ENCODE measurements at regions not wholly inside any gene's neighbourhood (a gene's known extent, or its start where the extent isn't known, plus 50 kb on each side); places are given as distances from the start of the nearest gene placed in this dataset.

GRCh38 chr4:93888308-93888707 lies 59.8 kb downstream of the ATOH1 start:
- FAIRE-seq, result no peak
- DNase-seq (ENCODE audit: insufficient read length, low spot score), result no peak
- TF ChIP-seq, protein P1, sequence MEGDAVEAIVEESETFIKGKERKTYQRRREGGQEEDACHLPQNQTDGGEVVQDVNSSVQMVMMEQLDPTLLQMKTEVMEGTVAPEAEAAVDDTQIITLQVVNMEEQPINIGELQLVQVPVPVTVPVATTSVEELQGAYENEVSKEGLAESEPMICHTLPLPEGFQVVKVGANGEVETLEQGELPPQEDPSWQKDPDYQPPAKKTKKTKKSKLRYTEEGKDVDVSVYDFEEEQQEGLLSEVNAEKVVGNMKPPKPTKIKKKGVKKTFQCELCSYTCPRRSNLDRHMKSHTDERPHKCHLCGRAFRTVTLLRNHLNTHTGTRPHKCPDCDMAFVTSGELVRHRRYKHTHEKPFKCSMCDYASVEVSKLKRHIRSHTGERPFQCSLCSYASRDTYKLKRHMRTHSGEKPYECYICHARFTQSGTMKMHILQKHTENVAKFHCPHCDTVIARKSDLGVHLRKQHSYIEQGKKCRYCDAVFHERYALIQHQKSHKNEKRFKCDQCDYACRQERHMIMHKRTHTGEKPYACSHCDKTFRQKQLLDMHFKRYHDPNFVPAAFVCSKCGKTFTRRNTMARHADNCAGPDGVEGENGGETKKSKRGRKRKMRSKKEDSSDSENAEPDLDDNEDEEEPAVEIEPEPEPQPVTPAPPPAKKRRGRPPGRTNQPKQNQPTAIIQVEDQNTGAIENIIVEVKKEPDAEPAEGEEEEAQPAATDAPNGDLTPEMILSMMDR (IDR thresholded peaks at IDR 0.05; ENCODE audit: insufficient read depth, missing control alignments), result no peak

DNA sequence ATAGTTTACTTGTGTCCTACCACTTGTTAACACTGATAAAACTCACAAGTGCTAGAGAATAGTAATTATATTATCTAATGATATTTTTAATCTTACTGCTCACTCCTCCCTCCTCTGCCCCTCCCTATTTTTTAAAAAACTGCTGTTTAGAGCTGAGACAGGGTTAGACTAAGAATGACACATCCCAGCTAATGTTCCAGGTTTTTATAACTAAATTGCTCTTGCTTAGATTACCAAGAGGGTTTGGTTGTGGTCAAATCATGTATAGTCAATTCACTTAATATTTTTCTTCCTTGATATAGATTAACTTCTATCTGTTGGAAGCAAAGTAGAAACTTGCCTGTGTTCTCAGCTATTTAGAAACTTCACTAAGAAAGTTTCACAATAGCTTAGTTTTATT lies 60.2 kb downstream of the ATOH1 start:
- FAIRE-seq, result no peak
- TF ChIP-seq, protein P1 (IDR thresholded peaks at IDR 0.05; ENCODE audit: insufficient read depth, missing control alignments), result no peak
- no peak for DNase-seq (ENCODE audit: insufficient read length, low spot score)

- TF ChIP-seq, protein P1 (IDR thresholded peaks at IDR 0.05; ENCODE audit: insufficient read depth, missing control alignments), result no peak
- DNase-seq (ENCODE audit: insufficient read length, low spot score) (no peak), FAIRE-seq (no peak)
Measured at GRCh38 chr4:93891244-93891643, 62.7 kb downstream of the ATOH1 start.

- TF ChIP-seq, protein P1 (IDR thresholded peaks at IDR 0.05; ENCODE audit: insufficient read depth, missing control alignments), result no peak
- FAIRE-seq (no peak), DNase-seq (ENCODE audit: insufficient read length, low spot score) (no peak)
Measured at GRCh38 chr4:93894995-93895394, 66.4 kb downstream of the ATOH1 start.

DNA sequence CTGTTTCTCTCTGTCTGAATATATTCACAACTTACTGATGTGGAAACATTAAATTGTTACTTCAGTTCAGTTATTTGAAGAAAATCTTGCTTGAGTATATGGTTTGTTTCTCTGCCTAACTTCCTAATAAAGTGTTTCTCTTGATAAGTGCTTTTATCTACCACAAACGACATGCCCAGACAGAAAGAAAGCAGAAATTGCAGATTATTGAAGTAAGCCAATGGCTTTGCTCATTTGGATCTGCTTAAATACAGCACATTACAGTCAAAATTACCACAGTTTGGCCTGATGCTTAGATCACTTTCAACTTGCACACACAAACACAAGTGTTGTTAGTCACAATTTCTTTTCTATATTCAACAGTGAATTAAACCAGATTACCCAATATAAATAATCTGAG lies 68.0 kb downstream of the ATOH1 start:
- FAIRE-seq (no peak), DNase-seq (ENCODE audit: insufficient read length, low spot score) (no peak)
- TF ChIP-seq, protein P1 (IDR thresholded peaks at IDR 0.05; ENCODE audit: insufficient read depth, missing control alignments), result no peak

DNA sequence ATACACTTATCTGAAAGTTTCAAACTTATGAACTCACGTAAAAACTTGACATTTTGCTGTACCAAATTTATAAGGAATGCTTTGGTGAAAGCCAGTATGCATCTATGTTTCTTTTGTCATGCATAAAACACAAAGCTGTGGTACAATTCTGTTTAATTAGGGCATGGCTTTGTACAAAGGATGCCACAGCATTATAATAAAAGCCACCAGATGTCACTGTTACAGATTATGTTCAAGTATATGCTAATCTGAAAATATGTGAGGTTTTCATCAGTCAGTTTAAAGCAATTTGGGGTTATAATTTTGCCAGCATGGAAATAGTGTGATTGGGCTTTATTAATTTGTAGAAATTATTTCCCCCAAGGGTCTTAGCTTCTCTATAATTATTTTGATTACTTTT lies 69.0 kb downstream of the ATOH1 start:
- DNase-seq (ENCODE audit: insufficient read length, low spot score) (no peak), FAIRE-seq (peak; percentile 6)
- TF ChIP-seq, protein P1 (IDR thresholded peaks at IDR 0.05; ENCODE audit: insufficient read depth, missing control alignments), result peak; percentile 55

- no peak for FAIRE-seq
- no peak for DNase-seq (ENCODE audit: insufficient read length, low spot score)
Measured at GRCh38 chr4:93908778-93909177, 80.2 kb downstream of the ATOH1 start.

More at GRCh38 chr4:93908778-93909177, 80.2 kb downstream of the ATOH1 start:
- TF ChIP-seq, protein P1 (IDR thresholded peaks at IDR 0.05; ENCODE audit: insufficient read depth, missing control alignments), result no peak

Measured in D721Med (cell line).